NCI-H524 (cell line): ENCODE measurements at regions not wholly inside any gene's neighbourhood (a gene's known extent, or its start where the extent isn't known, plus 50 kb on each side); places are given as distances from the start of the nearest gene placed in this dataset.

Experiments used
- DNase-seq, 2 experiments: peaks; one replicate each; lab custom pipeline; 2025; lab: John Stamatoyannopoulos, UW

DNA sequence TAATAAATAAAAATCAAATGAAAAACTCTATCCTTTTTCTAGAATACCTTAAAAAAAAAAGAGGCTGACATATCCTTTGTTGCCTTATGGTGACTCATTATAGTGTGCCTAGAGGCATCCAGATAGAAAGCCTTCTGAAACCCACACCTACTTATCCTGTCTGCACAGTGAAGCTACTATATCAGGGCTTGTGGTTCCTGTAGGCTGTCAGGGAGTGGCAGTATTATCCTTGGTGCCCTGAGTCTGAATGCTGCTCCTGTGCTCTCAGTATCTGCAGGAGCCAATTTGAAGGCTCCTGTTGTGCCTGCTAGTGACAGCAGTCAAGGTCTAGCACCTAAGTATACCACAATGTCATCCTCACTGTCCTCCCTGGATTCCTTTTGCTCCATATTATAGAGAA is 168.4 kb upstream of the AVPR1A start:
- DNase-seq = no peak

DNA sequence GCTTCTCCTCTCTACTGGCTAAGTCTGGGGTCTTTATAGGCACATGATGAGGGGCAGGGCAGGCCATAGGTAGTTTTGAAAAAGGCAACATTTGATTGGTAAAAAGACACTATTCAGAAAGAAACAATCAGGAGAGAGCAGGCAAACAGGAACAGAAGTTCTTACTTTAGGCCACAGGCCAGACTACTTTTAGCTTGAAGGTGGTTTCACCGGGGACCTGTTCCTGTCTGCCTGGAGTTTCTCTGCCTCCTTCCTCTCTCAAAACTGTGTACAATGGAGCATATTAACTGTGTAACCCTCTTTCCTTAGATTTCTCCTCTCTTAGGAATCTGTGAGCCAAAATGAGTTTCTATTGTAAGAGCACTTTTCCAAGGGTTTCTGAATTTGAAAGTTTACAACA is 167.9 kb upstream of the AVPR1A start:
- no peak for DNase-seq

GRCh38 chr12:63318313-63318712 is 167.3 kb upstream of the AVPR1A start:
- DNase-seq = no peak

DNA sequence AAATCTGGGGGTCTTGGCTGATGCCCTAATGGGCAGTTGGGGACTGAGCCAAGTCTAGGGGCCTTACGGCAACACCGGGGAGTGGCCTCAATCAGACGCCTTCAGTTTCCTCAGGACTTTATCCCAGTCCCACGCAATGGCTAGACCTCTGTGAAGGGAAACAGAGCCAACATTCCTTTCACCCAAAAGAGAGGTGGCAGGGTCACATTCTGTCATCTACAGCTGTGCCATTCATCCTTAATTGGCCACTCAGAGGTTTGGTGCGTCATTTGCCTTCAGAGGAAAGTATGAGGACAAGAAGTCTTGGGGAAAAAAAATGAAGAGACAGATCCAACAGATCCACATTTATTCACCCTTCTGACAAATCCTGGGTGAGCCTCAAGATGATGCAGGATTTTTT is 166.9 kb upstream of the AVPR1A start:
- DNase-seq = no peak

DNA sequence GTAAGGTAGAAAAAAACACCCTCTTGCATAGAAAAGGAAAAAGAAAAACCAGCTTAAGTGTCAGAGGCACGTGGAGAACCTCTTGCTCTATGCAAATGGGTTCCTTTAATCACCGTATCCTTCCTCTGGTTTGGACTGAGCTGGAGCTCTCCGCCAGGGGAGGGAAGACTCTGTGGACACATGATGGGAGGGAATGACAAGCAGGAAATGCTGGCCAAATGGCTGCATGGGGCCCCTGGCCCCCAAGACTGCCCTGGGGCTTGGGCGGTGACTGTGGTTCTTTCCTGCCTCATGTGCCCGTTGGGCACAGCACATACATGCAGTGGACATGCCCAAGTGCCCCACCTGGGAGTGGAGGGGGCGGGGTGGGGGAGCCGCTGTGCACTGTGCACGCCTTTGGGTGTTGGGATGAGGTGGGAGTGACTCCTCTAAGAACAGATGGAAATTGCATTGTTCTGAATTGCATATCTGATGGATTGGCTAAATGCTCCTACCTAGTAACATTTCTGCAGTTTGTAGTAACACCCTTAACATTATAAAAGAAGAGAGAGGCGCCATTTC is 166.4 kb upstream of the AVPR1A start:
- DNase-seq = no peak

DNA sequence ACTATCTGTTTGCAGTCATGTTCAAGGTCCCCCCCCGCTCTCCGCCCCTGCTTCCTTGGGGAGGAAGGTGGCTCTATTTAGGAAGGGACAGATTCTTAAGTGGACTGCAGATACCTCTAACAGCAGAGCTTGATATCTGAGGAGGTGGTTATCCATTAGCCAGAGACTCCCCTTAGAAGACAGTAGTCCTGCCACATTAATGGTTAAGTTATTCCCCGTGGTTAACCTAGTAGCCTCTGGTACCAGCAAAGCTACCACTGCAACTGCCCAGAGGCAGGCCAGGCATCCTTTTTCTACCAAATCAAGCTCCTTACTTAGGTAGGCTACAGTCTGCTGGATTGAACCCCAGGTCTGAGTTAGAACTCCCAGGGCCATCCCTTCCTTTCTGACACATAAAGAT is 162.1 kb upstream of the AVPR1A start:
- no peak for DNase-seq

DNA sequence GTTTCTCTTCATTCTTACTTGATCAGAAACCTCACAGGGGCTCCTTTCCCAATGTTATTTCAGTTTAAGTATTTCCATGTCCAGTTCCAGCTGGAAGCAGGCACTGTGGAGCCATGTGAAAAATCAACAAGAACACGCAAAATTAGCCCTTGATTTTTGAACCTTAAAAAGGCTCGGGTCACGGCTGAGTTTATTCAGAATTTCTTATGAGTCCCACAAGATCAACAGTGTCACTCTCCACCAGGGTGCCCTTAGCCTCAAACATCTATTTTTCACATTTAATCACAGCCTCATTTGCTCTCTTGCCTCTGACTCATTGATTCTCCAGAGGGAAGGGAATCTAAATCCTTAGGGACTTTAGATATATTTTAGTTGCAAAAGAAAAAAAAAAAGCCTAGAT is 157.7 kb upstream of the AVPR1A start:
- no peak for DNase-seq

- DNase-seq = no peak
Observed at GRCh38 chr12:63307849-63308248, 156.8 kb upstream of the AVPR1A start.

DNA sequence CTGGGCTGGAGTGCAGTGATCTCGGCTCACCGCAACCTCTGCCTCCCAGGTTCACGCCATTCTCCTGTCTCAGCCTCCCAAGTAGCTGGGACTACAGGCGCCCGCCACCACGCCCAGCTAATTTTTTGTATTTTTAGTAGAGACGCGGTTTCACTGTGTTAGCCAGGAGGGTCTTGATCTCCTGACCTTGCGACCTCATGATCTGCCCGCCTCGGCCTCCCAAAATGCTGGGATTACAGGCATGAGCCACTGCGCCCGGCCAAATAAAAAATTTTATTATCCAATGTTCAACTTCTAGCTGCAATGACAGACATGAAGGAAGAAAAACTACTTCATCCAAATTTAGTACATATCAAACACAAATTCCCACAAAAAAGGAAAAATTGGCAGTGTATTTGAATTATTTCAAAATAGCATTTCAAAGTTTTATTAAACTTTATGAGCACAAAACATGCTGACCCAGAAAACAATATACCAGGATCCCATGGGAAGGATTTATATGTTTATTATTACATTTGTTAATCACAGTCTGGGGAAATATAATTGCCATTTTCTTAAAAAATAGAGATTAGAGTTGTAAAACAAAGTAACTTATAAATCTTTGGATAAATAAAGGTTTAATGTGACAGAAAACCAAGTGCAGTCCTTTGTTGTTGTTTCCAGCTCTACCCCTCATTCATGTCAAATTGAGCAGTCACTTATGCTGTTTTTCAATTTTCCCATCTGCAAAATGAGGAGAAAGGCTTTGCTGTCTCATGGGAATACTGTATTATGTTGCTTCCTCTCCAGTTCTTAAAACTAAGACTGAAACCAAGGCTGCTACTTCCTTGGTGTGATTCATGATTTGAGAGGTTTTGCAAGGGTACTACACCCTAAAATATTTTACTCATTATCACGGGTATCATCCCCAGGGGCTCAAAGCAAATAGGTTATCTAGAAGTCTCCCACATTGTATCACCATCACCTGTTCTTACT is 155.2 kb upstream of the AVPR1A start:
- DNase-seq = no peak

GRCh38 chr12:63304887-63305316 is 153.9 kb upstream of the AVPR1A start:
- no peak for DNase-seq

DNA sequence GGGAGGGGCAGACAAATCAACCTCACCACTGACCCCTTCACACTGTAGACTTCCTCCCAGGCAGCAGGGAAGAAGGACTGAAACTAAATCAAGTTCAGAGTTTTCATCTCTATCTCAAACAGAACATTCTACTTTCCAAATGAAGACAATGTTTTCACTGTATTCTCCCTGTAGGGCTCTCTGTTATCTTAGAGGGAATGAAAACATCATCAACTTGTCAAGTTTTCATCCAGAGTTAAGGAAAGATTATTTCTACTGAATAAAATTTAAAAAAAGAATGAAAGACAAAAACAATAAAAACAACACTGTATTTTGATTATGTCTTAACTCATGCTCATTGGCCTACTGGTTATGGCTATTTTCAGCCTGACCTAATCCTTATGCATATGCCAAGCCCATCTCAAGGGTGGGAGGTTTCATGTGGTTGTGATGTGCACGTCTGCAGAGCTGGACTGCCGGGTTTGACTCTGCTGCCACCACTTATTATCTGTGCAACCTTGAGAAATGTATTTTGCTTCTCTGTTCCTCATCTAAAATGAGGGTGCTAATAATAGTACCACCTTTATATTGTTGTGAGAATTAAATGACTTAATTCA is 152.0 kb upstream of the AVPR1A start:
- no peak for DNase-seq

DNA sequence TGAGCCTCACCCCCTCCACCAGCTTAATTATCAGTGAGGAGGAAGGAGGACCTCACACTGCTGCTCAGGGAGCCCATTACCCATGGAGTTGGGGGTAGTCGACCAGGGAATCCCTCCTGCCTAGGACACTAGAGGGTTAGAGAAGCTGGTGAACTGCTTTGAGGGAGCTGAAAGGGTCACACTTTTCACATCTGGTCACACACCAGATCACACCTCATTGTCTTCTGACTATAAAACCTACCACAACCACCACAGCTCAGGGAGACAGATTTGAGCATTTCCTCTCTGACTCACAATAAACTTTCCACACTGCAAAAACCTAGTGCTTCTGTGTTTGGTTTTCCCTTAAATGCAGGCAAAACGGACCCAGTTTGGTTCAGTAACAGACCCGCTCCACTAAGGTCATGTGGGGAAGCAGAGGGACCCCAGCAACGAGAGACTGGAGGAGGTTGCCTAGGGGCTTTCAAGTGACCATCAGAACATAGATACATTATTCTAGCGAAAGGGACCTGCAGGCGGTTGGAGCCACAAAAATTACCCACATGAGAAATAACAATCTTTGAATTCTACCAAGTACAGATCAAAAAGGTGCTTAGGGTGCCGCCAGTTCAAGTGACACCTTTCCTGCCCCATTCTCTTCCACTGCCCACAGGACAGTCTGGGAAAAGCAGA is 151.4 kb upstream of the AVPR1A start:
- no peak for DNase-seq

DNA sequence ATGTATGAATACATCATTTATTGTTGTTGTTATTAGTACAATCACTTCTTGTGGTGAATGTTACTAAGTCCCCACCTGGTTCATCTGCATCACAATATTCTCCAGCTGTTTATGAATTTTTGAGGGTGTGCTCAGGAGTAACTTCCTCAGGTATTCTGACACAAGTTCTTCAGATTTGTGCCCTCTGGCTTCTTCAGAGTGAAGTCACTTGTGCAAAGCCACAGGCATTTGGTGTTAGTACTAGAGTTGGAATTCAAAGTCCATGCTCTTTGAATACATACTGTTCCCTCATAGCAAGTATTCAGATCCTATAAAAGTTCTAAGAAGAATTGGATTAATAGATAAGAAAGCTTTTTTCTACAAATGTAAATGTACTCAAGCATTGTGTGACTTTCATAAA is 150.3 kb upstream of the AVPR1A start:
- no peak for DNase-seq

GRCh38 chr12:63298386-63298930 is 147.5 kb upstream of the AVPR1A start:
- no peak for DNase-seq

- DNase-seq = no peak
Observed at GRCh38 chr12:63294327-63294632, 143.3 kb upstream of the AVPR1A start.

DNA sequence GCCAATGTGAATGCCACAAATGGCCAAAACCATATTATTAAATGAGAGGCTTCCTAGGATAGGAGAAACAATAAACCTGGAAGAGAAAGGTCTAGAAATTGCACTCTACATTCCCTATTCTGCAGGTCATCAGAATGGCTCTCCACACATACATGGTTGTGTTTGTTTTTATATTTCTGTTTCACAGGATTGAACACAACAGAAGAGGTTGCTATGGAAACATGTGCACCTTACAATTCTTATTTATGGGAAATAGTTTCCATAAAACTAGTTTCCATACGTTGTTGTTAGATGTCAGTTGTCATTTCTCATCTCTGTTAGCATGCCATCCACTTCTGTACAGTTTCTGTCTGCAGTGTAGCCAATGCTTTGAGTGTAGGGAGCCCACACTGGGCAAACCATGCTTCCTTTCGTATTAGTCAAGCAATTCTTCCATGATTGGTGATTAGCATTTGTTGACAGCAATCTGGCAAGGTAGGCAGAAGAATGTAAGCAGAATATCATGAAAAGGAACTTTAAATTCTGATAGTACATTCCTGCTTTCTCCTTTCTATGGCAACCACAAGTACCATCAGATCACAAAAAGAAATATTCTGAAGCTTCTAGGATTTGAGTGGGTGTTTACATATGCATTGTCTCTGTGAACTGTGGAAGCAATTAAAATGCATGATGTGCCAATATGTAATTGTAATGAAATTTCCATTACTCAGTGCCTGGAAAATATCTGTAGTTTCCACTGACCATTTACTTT is 141.6 kb upstream of the AVPR1A start:
- no peak for DNase-seq

DNA sequence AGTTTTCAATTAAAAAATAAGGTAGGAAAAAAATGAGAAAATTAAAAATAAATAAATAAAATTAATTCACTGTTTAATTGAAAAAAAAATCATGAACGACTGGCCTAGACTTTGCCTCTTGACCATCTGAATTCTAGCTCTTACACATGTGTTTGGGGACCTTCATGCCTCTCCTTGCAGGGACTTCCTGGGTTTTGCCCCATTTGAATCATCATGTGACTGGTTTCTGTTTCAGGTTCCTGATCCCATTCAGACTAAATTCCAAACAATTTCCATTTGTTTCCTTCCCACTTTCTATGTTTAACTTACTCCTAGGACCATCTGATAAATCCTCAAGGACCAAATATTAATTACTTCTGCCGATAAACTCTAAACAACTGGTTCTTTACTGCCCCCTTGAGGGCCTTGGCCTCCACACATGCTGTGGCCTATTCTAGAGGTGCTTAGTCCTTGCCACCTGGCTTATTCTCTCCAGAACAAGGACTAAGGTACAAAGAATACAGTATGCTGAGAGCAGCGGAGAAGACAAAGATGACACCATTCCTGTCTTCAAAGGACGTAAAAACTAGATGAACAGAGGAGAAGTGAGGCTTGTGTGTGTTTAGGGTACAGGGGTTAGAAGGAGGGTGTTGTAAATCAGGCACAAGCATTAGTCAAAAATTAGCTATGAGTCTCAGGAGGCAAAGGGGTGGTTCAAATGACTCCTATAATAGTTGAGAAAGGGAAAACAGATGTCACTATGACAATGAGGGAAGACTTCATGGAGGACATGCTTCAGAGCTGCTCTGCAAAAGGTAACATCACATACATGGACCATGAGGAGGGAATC is 125.8 kb upstream of the AVPR1A start:
- DNase-seq = peak; percentile 46 to 69

- no peak for DNase-seq
Observed at GRCh38 chr12:63266988-63267387, 116.0 kb upstream of the AVPR1A start.

DNA sequence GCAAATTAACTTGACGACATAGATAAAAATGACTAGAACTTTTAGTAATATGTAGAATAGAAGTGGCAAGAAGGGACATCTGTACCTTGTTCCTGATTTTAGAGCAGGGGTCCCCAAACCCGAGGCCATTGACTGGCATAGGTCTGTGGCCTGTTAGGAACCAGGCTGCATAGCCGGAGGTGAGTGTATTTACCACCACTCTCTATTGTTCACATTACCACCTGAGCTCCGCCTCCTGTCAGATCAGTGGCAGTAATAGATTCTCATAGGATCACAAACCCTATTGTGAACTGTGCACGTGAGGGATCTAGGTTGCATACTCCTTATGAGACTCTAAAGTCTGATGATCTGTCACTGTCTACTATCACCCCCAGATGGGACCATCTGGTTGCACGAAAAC is 113.6 kb upstream of the AVPR1A start:
- no peak for DNase-seq

GRCh38 chr12:63250486-63250885 is 99.5 kb upstream of the AVPR1A start:
- DNase-seq = no peak

DNA sequence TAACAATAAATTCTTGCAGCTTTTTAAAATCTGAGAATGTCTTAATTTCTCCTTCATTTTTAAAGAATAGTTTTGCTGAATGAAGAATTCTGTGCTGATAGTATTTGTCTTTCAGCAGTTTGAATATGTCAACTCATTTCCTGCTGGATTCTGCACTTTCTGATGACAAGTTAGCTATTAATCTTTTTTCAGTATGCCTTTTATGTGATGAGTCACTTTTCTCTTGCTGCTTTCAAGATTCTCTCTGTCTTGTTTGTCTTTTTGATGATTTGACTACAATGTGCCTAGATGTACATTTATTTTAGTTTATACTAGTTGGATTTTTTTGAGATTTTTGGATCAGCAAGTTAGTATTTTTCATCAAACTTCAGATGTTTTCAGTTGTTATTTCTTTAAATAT is 87.9 kb upstream of the AVPR1A start:
- no peak for DNase-seq
